ENCODE measurements at regions not wholly inside any gene's neighbourhood (a gene's known extent, or its start where the extent isn't known, plus 50 kb on each side); places are given as distances from the start of the nearest gene placed in this dataset.

- TF ChIP-seq EZH2phosphoT487 (IDR thresholded peaks at IDR 0.05; ENCODE audit: insufficient read depth, low read depth) = no peak
- TF ChIP-seq EZH2 (IDR thresholded peaks at IDR 0.05; ENCODE audit: insufficient read depth, poor library complexity, severe bottlenecking) = no peak
These were observed 169.6 kb downstream of the KCNS3 start for GRCh38 chr2:18047896-18048657.

Measured in GM23248 (cell line).